HG03520 (cell line): ENCODE measurements at regions not wholly inside any gene's neighbourhood (a gene's known extent, or its start where the extent isn't known, plus 50 kb on each side); places are given as distances from the start of the nearest gene placed in this dataset.

Experiments
- ATAC-seq: cut with Tn5 transposase; IDR thresholded peaks from one replicate; pipeline ENCODE4 v1.9.1; 2021; ENCODE audit warnings: mild to moderate bottlenecking, moderate library complexity; ENCODE audit not compliant: unreplicated experiment

DNA sequence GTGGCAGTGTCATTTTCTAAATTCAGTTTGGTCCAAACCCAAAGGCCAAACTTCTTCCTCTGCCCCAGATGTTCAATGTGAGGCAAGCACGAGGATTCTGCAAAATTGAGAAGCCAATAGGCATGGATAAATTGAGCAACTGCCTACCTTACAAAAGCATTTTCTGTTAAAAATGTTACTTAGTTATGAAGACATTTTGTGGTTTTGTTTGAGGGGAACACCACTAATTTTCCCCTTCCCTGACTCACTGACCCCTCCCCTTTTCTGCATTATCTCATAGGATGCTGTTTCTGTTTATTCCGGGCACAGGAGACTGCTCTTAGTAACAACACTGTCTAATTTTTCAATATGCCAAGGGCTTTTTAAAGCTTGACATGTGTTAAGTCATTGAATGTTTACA is 462.8 kb downstream of the INSC start:
- no peak for ATAC-seq

DNA sequence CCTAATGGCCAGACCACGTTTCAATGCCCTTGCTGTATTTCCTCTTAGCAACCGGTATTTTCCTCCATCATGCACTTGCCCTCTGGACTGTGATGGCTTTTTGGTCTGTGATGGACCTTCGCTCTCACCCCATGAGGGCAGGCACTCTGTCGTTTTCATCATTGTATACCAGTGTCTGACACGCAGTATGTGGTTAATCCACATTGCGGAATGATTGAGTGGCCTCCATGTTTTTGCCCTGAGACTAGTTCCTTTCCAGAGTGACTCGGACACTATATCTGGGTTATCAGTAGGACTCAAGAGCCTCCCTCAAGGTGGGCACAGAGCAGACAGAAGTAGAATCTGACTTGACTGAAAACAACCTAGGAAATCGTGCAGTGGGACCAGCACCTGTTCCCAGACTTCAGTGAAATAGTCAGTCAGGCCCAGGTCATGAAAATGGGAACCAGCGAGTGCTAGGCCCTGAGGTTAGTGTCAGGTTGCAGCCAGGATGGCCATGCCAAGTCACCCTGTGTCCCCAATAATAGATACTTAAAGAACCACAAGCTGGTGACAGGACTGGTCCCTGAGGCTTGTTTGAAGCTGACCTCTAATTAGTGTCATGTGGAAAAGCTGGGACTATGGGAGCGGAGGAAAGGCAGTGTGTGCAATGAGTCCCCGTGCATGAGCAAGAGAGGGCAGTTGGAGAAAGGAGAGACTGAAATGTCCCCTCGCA is 464.7 kb downstream of the INSC start:
- ATAC-seq, result no peak

DNA sequence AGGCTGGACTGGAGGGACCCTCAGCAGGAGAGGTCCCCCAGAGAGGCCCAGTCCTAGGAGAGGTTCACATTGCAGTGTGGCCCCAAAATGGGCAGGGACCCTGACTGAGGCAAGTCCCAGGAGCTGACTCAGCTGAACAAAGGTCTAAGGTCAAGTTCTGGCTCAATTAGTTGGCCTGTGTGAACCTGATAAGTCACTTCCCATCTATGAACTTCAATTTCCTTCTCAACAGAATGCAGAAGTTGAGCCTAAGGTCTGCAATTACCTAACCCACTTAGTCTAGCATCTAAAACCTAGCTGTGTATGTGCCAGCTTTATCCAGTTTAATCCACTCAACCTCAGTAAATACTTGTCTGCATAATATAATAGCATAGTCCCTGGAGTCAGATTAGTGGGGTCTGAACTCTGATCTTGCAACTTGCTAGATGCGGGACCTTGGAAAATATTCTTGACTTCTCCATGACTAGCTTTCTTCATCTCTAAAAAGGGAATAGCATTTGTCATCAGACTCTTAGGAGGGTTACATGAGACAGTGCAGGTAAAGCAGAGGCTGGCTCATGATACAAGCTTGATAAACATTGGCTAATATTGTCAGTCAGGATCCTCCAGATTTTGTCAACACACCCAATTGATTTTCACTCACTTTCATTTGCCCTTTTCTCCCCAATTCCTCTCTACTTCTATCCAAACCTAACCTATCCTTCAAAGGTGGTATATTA is 465.5 kb downstream of the INSC start:
- no peak for ATAC-seq

DNA sequence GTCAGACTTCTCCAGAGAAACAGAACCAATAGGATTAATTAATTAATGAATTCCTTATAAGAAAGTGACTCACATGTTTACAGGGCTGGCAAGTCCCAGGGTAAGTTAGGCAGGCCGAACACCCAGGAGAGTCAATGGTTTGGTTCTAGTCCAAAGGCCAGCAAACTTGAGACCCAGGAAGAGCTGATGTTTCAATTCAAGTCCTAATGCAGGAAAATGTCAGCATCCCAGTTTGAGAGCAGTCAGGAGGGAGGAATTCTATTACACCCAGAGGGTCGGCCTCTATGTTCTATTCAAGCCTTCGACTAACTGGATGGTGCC is 466.0 kb downstream of the INSC start:
- no peak for ATAC-seq

- ATAC-seq, result no peak
These were observed 469.4 kb downstream of the INSC start for GRCh38 chr11:15584158-15584557.

GRCh38 chr11:15585602-15586331 is 471.0 kb downstream of the INSC start:
- ATAC-seq, result no peak

DNA sequence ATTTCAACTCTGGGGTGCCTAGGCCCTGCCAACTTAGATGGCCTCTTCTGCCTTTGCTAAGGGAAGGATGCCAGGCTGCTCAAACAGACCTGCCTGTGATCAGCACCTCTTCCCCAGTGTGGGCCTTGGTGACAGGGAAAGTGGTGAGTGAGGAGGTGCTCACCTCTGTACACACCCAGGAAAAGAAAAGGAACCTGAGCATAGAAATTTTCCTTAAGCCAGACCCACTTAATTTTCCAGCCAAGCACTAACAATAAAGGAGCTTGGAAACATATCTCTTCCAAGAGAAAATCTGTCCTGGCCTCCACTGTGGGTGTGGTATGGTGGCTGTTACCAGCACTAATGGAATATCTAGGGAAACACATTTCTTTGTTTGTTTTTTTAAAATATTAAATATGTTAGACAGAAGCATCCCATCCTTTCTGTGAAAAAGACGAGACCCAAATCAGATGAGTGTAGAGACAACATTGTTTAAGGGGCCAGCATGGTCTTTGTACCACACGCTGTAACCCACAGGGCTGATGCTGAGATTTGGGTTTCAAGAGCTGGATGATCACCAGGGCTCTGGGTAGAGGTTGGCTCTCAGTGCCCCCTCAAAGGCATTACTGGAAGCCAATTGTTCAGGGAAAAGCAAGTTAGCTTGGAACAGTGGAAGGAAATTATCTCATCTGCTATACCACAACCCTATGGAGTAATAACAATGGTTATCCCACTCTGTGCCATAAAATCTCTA is 472.2 kb downstream of the INSC start:
- no peak for ATAC-seq

GRCh38 chr11:15589070-15589626 is 474.4 kb downstream of the INSC start:
- no peak for ATAC-seq

GRCh38 chr11:15590132-15590531 is 475.4 kb downstream of the INSC start:
- ATAC-seq, result no peak

DNA sequence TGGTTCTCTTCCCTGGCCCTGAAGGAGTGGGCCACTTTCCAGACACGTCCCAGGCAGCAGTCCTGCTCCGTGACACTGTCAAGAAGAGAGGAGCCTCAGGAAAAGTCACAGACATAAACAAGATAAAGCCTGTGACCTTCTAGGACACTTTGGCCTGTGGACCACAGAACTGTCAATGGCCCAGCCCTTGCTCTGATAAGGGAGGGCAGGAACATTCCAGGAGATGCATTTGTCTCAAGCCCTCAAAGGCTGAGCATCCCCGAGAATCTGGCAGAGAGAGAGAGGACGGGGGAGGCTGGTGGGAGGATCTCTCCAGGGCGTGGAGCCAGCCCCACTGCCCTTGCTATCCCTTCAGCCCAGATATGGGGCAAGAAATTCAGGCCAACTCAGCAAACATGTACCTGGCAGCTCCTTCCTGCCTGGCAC is 476.4 kb downstream of the INSC start:
- ATAC-seq, result no peak

GRCh38 chr11:15594607-15595006 is 479.9 kb downstream of the INSC start:
- no peak for ATAC-seq

GRCh38 chr11:15599376-15599775 is 484.7 kb downstream of the INSC start:
- no peak for ATAC-seq

DNA sequence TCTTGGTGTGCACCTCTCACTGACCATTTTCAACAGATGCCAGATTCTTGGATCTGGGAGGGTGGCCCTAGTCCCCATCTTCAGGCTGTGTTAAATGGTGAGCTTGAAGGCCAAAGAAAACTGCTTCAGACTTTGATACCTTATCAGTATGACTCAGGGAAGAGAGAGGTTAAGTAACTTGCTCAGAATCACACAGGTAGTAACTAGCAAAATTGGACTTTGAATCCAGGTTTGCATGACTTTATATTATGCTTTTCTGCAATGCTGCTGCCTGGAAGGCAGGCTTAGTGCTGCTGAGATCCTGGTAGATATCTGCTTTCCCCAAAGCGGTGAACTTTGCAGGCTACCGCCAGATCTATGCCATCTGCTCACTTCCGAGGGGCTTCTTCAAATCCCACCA is 487.3 kb downstream of the INSC start:
- ATAC-seq, result no peak

- no peak for ATAC-seq
These were observed 488.3 kb downstream of the INSC start for GRCh38 chr11:15602785-15603567.

DNA sequence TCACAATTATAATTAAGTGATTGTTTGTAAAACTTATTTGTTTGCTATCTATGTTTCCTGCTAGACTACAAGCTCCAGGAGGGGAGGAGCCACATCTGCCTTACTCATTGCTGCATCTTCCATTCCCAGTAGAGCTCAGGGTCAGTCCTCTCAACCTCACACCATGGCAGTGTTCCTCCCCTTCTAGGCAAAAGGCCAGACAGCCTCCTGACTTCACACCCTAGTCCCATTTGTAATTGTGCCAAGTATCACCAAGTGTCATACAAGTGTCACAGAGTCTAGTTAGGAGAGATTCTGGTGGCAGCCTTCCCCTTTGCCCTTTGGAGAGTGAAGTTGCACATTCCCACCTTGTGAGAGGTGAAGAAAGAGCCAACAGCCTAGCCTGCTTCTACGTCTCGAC is 490.4 kb downstream of the INSC start:
- ATAC-seq, result no peak

DNA sequence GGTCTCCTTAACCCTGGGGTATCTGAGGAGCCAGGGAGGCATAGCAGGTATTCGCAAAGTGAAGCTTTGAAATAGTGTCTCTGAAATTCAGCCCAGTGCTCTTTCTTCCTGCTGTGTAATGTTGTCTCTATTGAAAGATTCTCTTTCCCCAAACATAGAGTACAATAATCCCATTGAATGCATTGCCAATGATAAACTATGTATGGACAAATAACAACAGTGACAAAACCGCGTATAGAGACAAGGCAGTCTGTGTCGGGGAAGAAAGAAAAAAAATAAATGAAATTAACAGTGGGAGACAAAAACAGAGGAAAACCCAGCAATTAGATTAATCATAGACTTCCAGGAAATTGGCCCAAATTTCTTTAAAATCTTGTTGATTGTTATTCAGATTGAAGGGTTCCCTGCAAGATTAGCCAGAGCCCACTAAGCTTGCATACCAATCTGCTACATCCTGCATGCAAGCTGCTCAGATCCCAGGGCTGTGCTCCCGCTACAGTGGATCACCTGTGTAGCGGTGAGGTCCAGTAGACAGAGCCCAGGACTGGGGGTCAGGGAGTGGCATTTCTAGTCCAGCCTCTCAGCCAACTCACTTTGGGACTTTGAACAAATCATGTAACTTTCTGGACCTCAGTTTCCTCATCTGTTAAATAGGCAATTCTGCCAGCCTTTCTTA is 492.8 kb downstream of the INSC start:
- no peak for ATAC-seq

- ATAC-seq, result no peak
These were observed 494.7 kb downstream of the INSC start for GRCh38 chr11:15609445-15609844.

- no peak for ATAC-seq
These were observed 496.2 kb downstream of the INSC start for GRCh38 chr11:15610881-15611280.

- no peak for ATAC-seq
These were observed 498.5 kb downstream of the INSC start for GRCh38 chr11:15613251-15613650.

DNA sequence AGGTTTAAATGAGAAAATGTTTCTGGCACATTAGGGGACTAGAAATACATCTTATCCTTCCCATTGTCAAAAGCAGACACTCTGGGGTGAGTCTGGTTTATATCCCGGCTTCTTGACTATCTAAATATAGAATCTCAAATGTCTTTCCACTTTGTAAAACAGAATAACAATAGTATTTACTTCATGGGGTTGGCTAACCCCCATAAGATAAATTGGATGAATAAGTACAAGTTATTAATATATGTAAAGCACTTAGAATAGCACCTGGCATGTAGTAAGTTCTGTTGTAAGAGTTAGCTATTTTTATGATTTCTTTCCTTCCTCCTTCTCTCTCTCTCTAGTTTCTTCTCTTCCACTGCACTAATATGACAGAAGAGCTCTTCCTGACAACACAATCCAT is 499.1 kb downstream of the INSC start:
- no peak for ATAC-seq
